ENCODE measurements at regions not wholly inside any gene's neighbourhood (a gene's known extent, or its start where the extent isn't known, plus 50 kb on each side); places are given as distances from the start of the nearest gene placed in this dataset.
A peak's percentile ranks its signal among the peaks of the same experiment; 100 is the strongest.

- ATAC-seq (replicated peaks in 6 of 8), result no peak
- no peak overlapping the region for H3K4me3 ChIP-seq
- 50 to 100% (median 80%) methylated on average over 1 to 2 of the region's 3 CpGs; no CpG with 5 or more reads in 7 of the 10 experiments for WGBS, 10 experiments
- H3K27ac ChIP-seq, result no peak overlapping the region
- in situ Hi-C loops (cut with MboI; ENCODE audit: low pct_unique_long_range_greater_than_20kb in 2 of 9, low sequenced_read_pairs in 9 of 9, unreplicated experiment in 9 of 9), result no loop called here
- H3K4me1 ChIP-seq (replicated peaks in 1 of 2), result no peaks in the 10 kb centered on the region
These were observed 74.7 kb upstream of the TEX51 start for GRCh38 chr2:126823951-126824350.

- Histone ChIP-seq H3K27ac (no peak overlapping the region), H3K4me1 (replicated peaks in 1 of 2) (no peaks in the 10 kb centered on the region), H3K4me3 (no peak overlapping the region)
- ATAC-seq (replicated peaks in 6 of 8), result peak in 1 of 8 experiments; percentile 25
- in situ Hi-C loops (cut with MboI; ENCODE audit: low pct_unique_long_range_greater_than_20kb in 2 of 9, low sequenced_read_pairs in 9 of 9, unreplicated experiment in 9 of 9), result no loop called here
- WGBS, 10 experiments, result 18 to 100% (median 60%) methylated on average over 1 to 6 of the region's 6 CpGs; no CpG with 5 or more reads in 4 of the 10 experiments
These were observed 74.0 kb upstream of the TEX51 start for GRCh38 chr2:126824663-126825062.

- ATAC-seq (replicated peaks in 6 of 8), result no peak
- in situ Hi-C loops (cut with MboI; ENCODE audit: low pct_unique_long_range_greater_than_20kb in 2 of 9, low sequenced_read_pairs in 9 of 9, unreplicated experiment in 9 of 9), result no loop called here
- Histone ChIP-seq H3K27ac (no peak overlapping the region), H3K4me1 (replicated peaks in 1 of 2) (no peaks in the 10 kb centered on the region), H3K4me3 (no peak overlapping the region)
- 0 to 100% (median 80%) methylated on average over 1 to 2 of the region's 2 CpGs; no CpG with 5 or more reads in 2 of the 10 experiments for WGBS, 10 experiments
These were observed 73.4 kb upstream of the TEX51 start for GRCh38 chr2:126825316-126825715.

- H3K27ac ChIP-seq, result no peak overlapping the region
- H3K4me1 ChIP-seq (replicated peaks in 1 of 2), result no peaks in the 10 kb centered on the region
- WGBS, 10 experiments, result 0% methylated on average over 1 of the region's 1 CpG; no CpG with 5 or more reads in 9 of the 10 experiments
- H3K4me3 ChIP-seq, result no peak overlapping the region
- no peak for ATAC-seq (replicated peaks in 6 of 8)
- in situ Hi-C loops (cut with MboI; ENCODE audit: low pct_unique_long_range_greater_than_20kb in 2 of 9, low sequenced_read_pairs in 9 of 9, unreplicated experiment in 9 of 9), result no loop called here
These were observed 72.2 kb upstream of the TEX51 start for GRCh38 chr2:126826491-126826890.

GRCh38 chr2:126827371-126827770 lies 71.3 kb upstream of the TEX51 start:
- H3K27ac ChIP-seq, result no peak overlapping the region
- in situ Hi-C loops (cut with MboI; ENCODE audit: low pct_unique_long_range_greater_than_20kb in 2 of 9, low sequenced_read_pairs in 9 of 9, unreplicated experiment in 9 of 9), result no loop called here
- no peak overlapping the region for H3K4me3 ChIP-seq
- no peaks in the 10 kb centered on the region for H3K4me1 ChIP-seq (replicated peaks in 1 of 2)
- WGBS, 10 experiments, result 0 to 100% (median 46%) methylated on average over 1 to 8 of the region's 8 CpGs; no CpG with 5 or more reads in 1 of the 10 experiments
- no peak for ATAC-seq (replicated peaks in 6 of 8)

- 14 to 100% (median 88%) methylated on average over 2 to 4 of the region's 4 CpGs for WGBS, 10 experiments
- Histone ChIP-seq H3K27ac (no peak overlapping the region), H3K4me1 (replicated peaks in 1 of 2) (no peaks in the 10 kb centered on the region), H3K4me3 (no peak overlapping the region)
- no peak for ATAC-seq (replicated peaks in 6 of 8)
- in situ Hi-C loops (cut with MboI; ENCODE audit: low pct_unique_long_range_greater_than_20kb in 2 of 9, low sequenced_read_pairs in 9 of 9, unreplicated experiment in 9 of 9), result no loop called here
These were observed 70.6 kb upstream of the TEX51 start for GRCh38 chr2:126828051-126828450.

GRCh38 chr2:126828491-126828890 lies 70.2 kb upstream of the TEX51 start:
- Histone ChIP-seq H3K4me1 (replicated peaks in 1 of 2) (no peaks in the 10 kb centered on the region), H3K4me3 (no peak overlapping the region), H3K27ac (no peak overlapping the region)
- 14 to 100% (median 69%) methylated on average over 1 to 4 of the region's 4 CpGs; no CpG with 5 or more reads in 1 of the 10 experiments for WGBS, 10 experiments
- in situ Hi-C loops (cut with MboI; ENCODE audit: low pct_unique_long_range_greater_than_20kb in 2 of 9, low sequenced_read_pairs in 9 of 9, unreplicated experiment in 9 of 9), result no loop called here
- ATAC-seq (replicated peaks in 6 of 8), result no peak

GRCh38 chr2:126831234-126832005 lies 67.3 kb upstream of the TEX51 start:
- peak in 1 of 8 experiments; percentile 64 for ATAC-seq (replicated peaks in 6 of 8)
- H3K27ac ChIP-seq, result no peak overlapping the region
- 17 to 88% (median 81%) methylated on average over 1 to 9 of the region's 14 CpGs; no CpG with 5 or more reads in 2 of the 10 experiments for WGBS, 10 experiments

GRCh38 chr2:126832014-126832413 lies 66.7 kb upstream of the TEX51 start:
- ATAC-seq (replicated peaks in 6 of 8), result peak in 1 of 8 experiments; percentile 24
- Histone ChIP-seq H3K27ac (no peak overlapping the region), H3K4me3 (no peak overlapping the region), H3K4me1 (replicated peaks in 1 of 2) (peaks cover 3 to 4% of the 10 kb centered on the region in 2 donors)
- in situ Hi-C loops (cut with MboI; ENCODE audit: low pct_unique_long_range_greater_than_20kb in 2 of 9, low sequenced_read_pairs in 9 of 9, unreplicated experiment in 9 of 9), result no loop called here

More at GRCh38 chr2:126831234-126832005, 67.3 kb upstream of the TEX51 start:
- Histone ChIP-seq H3K4me3 (no peak overlapping the region), H3K4me1 (replicated peaks in 1 of 2) (peaks cover 3% of the 10 kb centered on the region in 2 donors)
- in situ Hi-C loops (cut with MboI; ENCODE audit: low pct_unique_long_range_greater_than_20kb in 2 of 9, low sequenced_read_pairs in 9 of 9, unreplicated experiment in 9 of 9), result no loop called here

- Histone ChIP-seq H3K4me1 (replicated peaks in 1 of 2) (peaks cover 3 to 4% of the 10 kb centered on the region in 2 donors), H3K27ac (no peak overlapping the region), H3K4me3 (no peak overlapping the region)
- WGBS, 10 experiments, result 37 to 83% methylated on average over 2 of the region's 5 CpGs; no CpG with 5 or more reads in 8 of the 10 experiments
- in situ Hi-C loops (cut with MboI; ENCODE audit: low pct_unique_long_range_greater_than_20kb in 2 of 9, low sequenced_read_pairs in 9 of 9, unreplicated experiment in 9 of 9), result no loop called here
- ATAC-seq (replicated peaks in 6 of 8), result no peak
These were observed 65.9 kb upstream of the TEX51 start for GRCh38 chr2:126832757-126833156.

- peaks cover 3 to 4% of the 10 kb centered on the region in 2 donors for H3K4me1 ChIP-seq (replicated peaks in 1 of 2)
These were observed 64.6 kb upstream of the TEX51 start for GRCh38 chr2:126834006-126834659.

GRCh38 chr2:126835261-126835660 lies 63.4 kb upstream of the TEX51 start:
- H3K27ac ChIP-seq, result no peak overlapping the region
- ATAC-seq (replicated peaks in 6 of 8), result no peak
- peaks cover 3 to 4% of the 10 kb centered on the region in 2 donors for H3K4me1 ChIP-seq (replicated peaks in 1 of 2)
- WGBS, 10 experiments, result 0 to 100% (median 82%) methylated on average over 2 to 7 of the region's 8 CpGs; no CpG with 5 or more reads in 4 of the 10 experiments
- H3K4me3 ChIP-seq, result no peak overlapping the region
- in situ Hi-C loops (cut with MboI; ENCODE audit: low pct_unique_long_range_greater_than_20kb in 2 of 9, low sequenced_read_pairs in 9 of 9, unreplicated experiment in 9 of 9), result no loop called here

More at GRCh38 chr2:126834006-126834659, 64.6 kb upstream of the TEX51 start:
- no peak for ATAC-seq (replicated peaks in 6 of 8)
- in situ Hi-C loops (cut with MboI; ENCODE audit: low pct_unique_long_range_greater_than_20kb in 2 of 9, low sequenced_read_pairs in 9 of 9, unreplicated experiment in 9 of 9), result no loop called here
- no peak overlapping the region for H3K4me3 ChIP-seq
- WGBS, 10 experiments, result 6 to 100% (median 94%) methylated on average over 1 to 4 of the region's 6 CpGs; no CpG with 5 or more reads in 3 of the 10 experiments
- H3K27ac ChIP-seq, result no peak overlapping the region

- Histone ChIP-seq H3K4me3 (no peak overlapping the region), H3K27ac (no peak overlapping the region), H3K4me1 (replicated peaks in 1 of 2) (peaks cover 3 to 4% of the 10 kb centered on the region in 2 donors)
- WGBS, 10 experiments, result 8 to 80% (median 46%) methylated on average over 2 to 6 of the region's 10 CpGs; no CpG with 5 or more reads in 4 of the 10 experiments
- in situ Hi-C loops (cut with MboI; ENCODE audit: low pct_unique_long_range_greater_than_20kb in 2 of 9, low sequenced_read_pairs in 9 of 9, unreplicated experiment in 9 of 9), result no loop called here
- peak in 5 of 8 experiments; percentile 58 to 89 (median 83) for ATAC-seq (replicated peaks in 6 of 8)
These were observed 62.9 kb upstream of the TEX51 start for GRCh38 chr2:126835831-126836230.
